ENCODE measurements at regions not wholly inside any gene's neighbourhood (a gene's known extent, or its start where the extent isn't known, plus 50 kb on each side); places are given as distances from the start of the nearest gene placed in this dataset.
"Not testable (repeated sequence)": the region's sequence is repeated elsewhere in the genome, so short reads cannot be mapped to it uniquely, and the experiment has no call there.

DNA sequence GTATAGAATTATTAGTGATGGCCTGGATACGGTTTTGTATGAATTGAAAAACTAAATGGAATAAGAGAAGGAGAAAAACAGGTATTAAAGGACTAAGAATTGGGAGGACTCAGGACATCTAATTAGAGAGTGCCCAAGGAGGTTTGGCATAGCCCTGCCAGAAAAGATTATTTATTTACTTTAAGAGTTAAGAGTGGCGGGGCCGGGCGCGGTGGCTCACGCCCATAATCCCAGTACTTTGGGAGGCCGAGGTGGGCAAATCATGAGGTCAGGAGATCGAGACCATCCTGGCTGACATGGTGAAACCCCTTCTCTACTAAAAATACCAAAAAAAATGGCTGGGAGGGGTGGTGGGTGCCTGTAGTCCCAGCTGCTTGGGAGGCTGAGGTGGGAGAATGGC lies 115.2 kb upstream of the KCNJ3 start:
- TF ChIP-seq, protein P1, sequence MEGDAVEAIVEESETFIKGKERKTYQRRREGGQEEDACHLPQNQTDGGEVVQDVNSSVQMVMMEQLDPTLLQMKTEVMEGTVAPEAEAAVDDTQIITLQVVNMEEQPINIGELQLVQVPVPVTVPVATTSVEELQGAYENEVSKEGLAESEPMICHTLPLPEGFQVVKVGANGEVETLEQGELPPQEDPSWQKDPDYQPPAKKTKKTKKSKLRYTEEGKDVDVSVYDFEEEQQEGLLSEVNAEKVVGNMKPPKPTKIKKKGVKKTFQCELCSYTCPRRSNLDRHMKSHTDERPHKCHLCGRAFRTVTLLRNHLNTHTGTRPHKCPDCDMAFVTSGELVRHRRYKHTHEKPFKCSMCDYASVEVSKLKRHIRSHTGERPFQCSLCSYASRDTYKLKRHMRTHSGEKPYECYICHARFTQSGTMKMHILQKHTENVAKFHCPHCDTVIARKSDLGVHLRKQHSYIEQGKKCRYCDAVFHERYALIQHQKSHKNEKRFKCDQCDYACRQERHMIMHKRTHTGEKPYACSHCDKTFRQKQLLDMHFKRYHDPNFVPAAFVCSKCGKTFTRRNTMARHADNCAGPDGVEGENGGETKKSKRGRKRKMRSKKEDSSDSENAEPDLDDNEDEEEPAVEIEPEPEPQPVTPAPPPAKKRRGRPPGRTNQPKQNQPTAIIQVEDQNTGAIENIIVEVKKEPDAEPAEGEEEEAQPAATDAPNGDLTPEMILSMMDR (IDR thresholded peaks at IDR 0.05), result not testable (repeated sequence)
- TF ChIP-seq POLR2A (IDR thresholded peaks at IDR 0.05), result not testable (repeated sequence)
